GM12892 (cell line): ENCODE measurements at regions not wholly inside any gene's neighbourhood (a gene's known extent, or its start where the extent isn't known, plus 50 kb on each side); places are given as distances from the start of the nearest gene placed in this dataset.
"Not testable (repeated sequence)": the region's sequence is repeated elsewhere in the genome, so short reads cannot be mapped to it uniquely, and the experiment has no call there.

Experiments used
- DNase-seq: peaks from one replicate; pipeline ENCODE4 v3.0.0; 2011; ENCODE audit not compliant: insufficient read length
- FAIRE-seq: peaks from 2 replicates; lab custom pipeline; 2011; peaks lifted over from hg19 to GRCh38; lab: Jason Lieb, UNC
- POLR2A ChIP-seq: IDR thresholded peaks from 2 replicates; pipeline ENCODE4 v1.6.1; 2011; ENCODE audit warnings: low read depth, low read length, control low read depth
- POLR2AphosphoS5 ChIP-seq: IDR thresholded peaks from 2 replicates; pipeline ENCODE4 v1.6.1; 2011; ENCODE audit warnings: low read depth, low read length, control low read depth
- TAF1 ChIP-seq: IDR thresholded peaks from 2 replicates; pipeline ENCODE4 v1.6.1; 2011; ENCODE audit warnings: low read depth, mild to moderate bottlenecking, control low read depth, low read length, borderline replicate concordance

- DNase-seq, result no peak
- FAIRE-seq, result peak; percentile 56
- TF ChIP-seq POLR2AphosphoS5, result no peak
- TF ChIP-seq POLR2A, result no peak
- TF ChIP-seq TAF1, result no peak
Measured at GRCh38 chr4:87919941-87920340, 55.6 kb upstream of the SPP1 start.

GRCh38 chr4:87920478-87920877 lies 55.0 kb upstream of the SPP1 start:
- FAIRE-seq (no peak), DNase-seq (no peak)
- TF ChIP-seq POLR2AphosphoS5 (no peak), POLR2A (no peak), TAF1 (no peak)

GRCh38 chr4:87921626-87922479 lies 53.7 kb upstream of the SPP1 start:
- FAIRE-seq, DNase-seq: not testable (repeated sequence)

GRCh38 chr4:87924146-87924545 lies 51.4 kb upstream of the SPP1 start:
- not testable (repeated sequence) for DNase-seq, FAIRE-seq
